ENCODE measurements at regions not wholly inside any gene's neighbourhood (a gene's known extent, or its start where the extent isn't known, plus 50 kb on each side); places are given as distances from the start of the nearest gene placed in this dataset.

GRCh38 chr13:78370231-78370630 is 233.1 kb downstream of the POU4F1 start:
- ChIA-PET CTCF (no interaction called here), POLR2A (no interaction called here)
- no peaks in the 10 kb centered on the region for H3K9me3 ChIP-seq (replicated peaks; ENCODE audit: control insufficient read depth, insufficient read depth, low read length)
- no peak for FAIRE-seq
- H3K79me2 ChIP-seq (ENCODE audit: control insufficient read depth, insufficient read depth, low read length): no peaks in the 10 kb centered on the region
- no peak overlapping the region for H2AFZ ChIP-seq (ENCODE audit: low read depth, low read length)
- dilution Hi-C loops (cut with MboI; ENCODE audit: extremely low pct_ligation_motif_present, low sequenced_read_pairs) (no loop called here), intact Hi-C loops (cut with micrococcal nuclease) (no loop called here)
- H3K27me3 ChIP-seq (ENCODE audit: control insufficient read depth in 2 of 2, insufficient read depth in 2 of 2, low read length in 2 of 2): no peaks in the 10 kb centered on the region
- no peak overlapping the region for H3K4me2 ChIP-seq (ENCODE audit: insufficient read depth, low read length)
- no peaks in the 10 kb centered on the region for H3K4me1 ChIP-seq (ENCODE audit: control insufficient read depth, extremely low read depth, insufficient read depth, low read length)
- H4K20me1 ChIP-seq (replicated peaks; ENCODE audit: control insufficient read depth, extremely low read depth, insufficient read depth, low read length): no peaks in the 10 kb centered on the region
- no peaks in the 10 kb centered on the region for H3K9me1 ChIP-seq (replicated peaks; ENCODE audit: control insufficient read depth, extremely low read depth, insufficient read depth, low read length)
- TF ChIP-seq JUN (IDR thresholded peaks at IDR 0.05; ENCODE audit: borderline replicate concordance, insufficient read depth, insufficient read length, low read depth) (no peak), POLR2A (IDR thresholded peaks at IDR 0.05; ENCODE audit: low read depth, low read length) (no peak), GATA2 (IDR thresholded peaks at IDR 0.05; ENCODE audit: insufficient read depth, insufficient read length, low read depth, low read length) (no peak), FOS (IDR thresholded peaks at IDR 0.05; ENCODE audit: borderline replicate concordance, insufficient read depth, low read length) (no peak)
- H3K9ac ChIP-seq (replicated peaks; ENCODE audit: extremely low read depth, insufficient read depth, low read length): no peak overlapping the region
- no peak overlapping the region for H3K4me3 ChIP-seq (replicated peaks in 1 of 3; ENCODE audit: insufficient read depth in 1 of 3, low read depth in 1 of 3, low read length in 3 of 3)
- BruUV-seq (replicated peaks): no TSS peak
- no peak for DNase-seq (ENCODE audit: low read depth, low spot score)
- H3K36me3 ChIP-seq (ENCODE audit: control insufficient read depth in 2 of 2, extremely low read depth in 1 of 2, insufficient read depth in 2 of 2, low read length in 2 of 2): no peaks in the 10 kb centered on the region
- no peak overlapping the region for H3K27ac ChIP-seq (ENCODE audit: insufficient read depth, low read depth, low read length)

- H4K20me1 ChIP-seq (replicated peaks; ENCODE audit: control insufficient read depth, extremely low read depth, insufficient read depth, low read length): no peaks in the 10 kb centered on the region
- H3K4me1 ChIP-seq (ENCODE audit: control insufficient read depth, extremely low read depth, insufficient read depth, low read length): no peaks in the 10 kb centered on the region
- no peak overlapping the region for H2AFZ ChIP-seq (ENCODE audit: low read depth, low read length)
- no peak for FAIRE-seq
- no peaks in the 10 kb centered on the region for H3K9me1 ChIP-seq (replicated peaks; ENCODE audit: control insufficient read depth, extremely low read depth, insufficient read depth, low read length)
- dilution Hi-C loops (cut with MboI; ENCODE audit: extremely low pct_ligation_motif_present, low sequenced_read_pairs): no loop called here
- BruUV-seq (replicated peaks): no TSS peak
- no peak overlapping the region for H3K9ac ChIP-seq (replicated peaks; ENCODE audit: extremely low read depth, insufficient read depth, low read length)
- no peak overlapping the region for H3K27ac ChIP-seq (ENCODE audit: insufficient read depth, low read depth, low read length)
- H3K9me3 ChIP-seq (replicated peaks; ENCODE audit: control insufficient read depth, insufficient read depth, low read length): no peaks in the 10 kb centered on the region
- CTCF ChIA-PET: interaction anchor here (1.3 kb wide), 1 partner anchor 9 kb away, joined by 4 read pairs; no protein-coding TSS in a partner anchor
- no peak overlapping the region for H3K4me2 ChIP-seq (ENCODE audit: insufficient read depth, low read length)
- POLR2A ChIA-PET: no interaction called here
- no peak for DNase-seq (ENCODE audit: low read depth, low spot score)
- no peak for TF ChIP-seq JUN (IDR thresholded peaks at IDR 0.05; ENCODE audit: borderline replicate concordance, insufficient read depth, insufficient read length, low read depth)
- no peak for TF ChIP-seq MYC (IDR thresholded peaks at IDR 0.05; ENCODE audit: low read depth, low read length)
- TF ChIP-seq POLR2AphosphoS5 (IDR thresholded peaks at IDR 0.05; ENCODE audit: insufficient read depth, low read depth, low read length): no peak
- H3K4me3 ChIP-seq (replicated peaks in 1 of 3; ENCODE audit: insufficient read depth in 1 of 3, low read depth in 1 of 3, low read length in 3 of 3): no peak overlapping the region
- intact Hi-C loops (cut with micrococcal nuclease): no loop called here
- no peaks in the 10 kb centered on the region for H3K79me2 ChIP-seq (ENCODE audit: control insufficient read depth, insufficient read depth, low read length)
- no peaks in the 10 kb centered on the region for H3K36me3 ChIP-seq (ENCODE audit: control insufficient read depth in 2 of 2, extremely low read depth in 1 of 2, insufficient read depth in 2 of 2, low read length in 2 of 2)
- H3K27me3 ChIP-seq (ENCODE audit: control insufficient read depth in 2 of 2, insufficient read depth in 2 of 2, low read length in 2 of 2): no peaks in the 10 kb centered on the region
Measured at GRCh38 chr13:78364711-78365110, 238.6 kb downstream of the POU4F1 start.
